OCI-LY1 (cell line): ENCODE measurements at regions not wholly inside any gene's neighbourhood (a gene's known extent, or its start where the extent isn't known, plus 50 kb on each side); places are given as distances from the start of the nearest gene placed in this dataset.

Source experiments
- H2AFZ ChIP-seq: fragments of 200-600 bp; sonication (generic), shearing (Covaris generic); 2 replicates; pipeline ENCODE4 v1.6.0; 2014; ENCODE audit warnings: antibody characterized with exemption, mild to moderate bottlenecking, low read length
- H3F3A ChIP-seq: fragments of 200-600 bp; sonication (generic), shearing (Covaris generic); 2 replicates; pipeline ENCODE4 v1.6.0; 2014; ENCODE audit warnings: mild to moderate bottlenecking, antibody characterized with exemption, low read length, moderate library complexity; ENCODE audit not compliant: insufficient read depth
- H3K27ac ChIP-seq: fragments of 200-600 bp; sonication (generic); 2 replicates; pipeline ENCODE4 v1.5.1; 2014; ENCODE audit warnings: low read length, mixed run types, mild to moderate bottlenecking, low read depth; ENCODE audit not compliant: poor library complexity, severe bottlenecking
- H3K27me3 ChIP-seq: fragments of 200-600 bp; sonication (generic); 2 replicates; pipeline ENCODE4 v1.6.0; 2014; ENCODE audit warnings: antibody characterized with exemption, mild to moderate bottlenecking, low read length, moderate library complexity; ENCODE audit not compliant: insufficient read depth
- H3K36me3 ChIP-seq: fragments of 200-600 bp; sonication (generic); 2 replicates; pipeline ENCODE4 v1.6.1; 2014; ENCODE audit warnings: mild to moderate bottlenecking, antibody characterized with exemption, low read length, moderate library complexity, mixed read lengths; ENCODE audit not compliant: insufficient read depth
- H3K4me1 ChIP-seq: fragments of 200-600 bp; sonication (generic); 2 replicates; pipeline ENCODE4 v1.5.1; 2014; ENCODE audit warnings: mild to moderate bottlenecking, low read length, moderate library complexity; ENCODE audit not compliant: insufficient read depth, severe bottlenecking
- H3K4me2 ChIP-seq: fragments of 200-600 bp; sonication (generic), shearing (Covaris generic); 2 replicates; pipeline ENCODE4 v1.6.1; 2014; ENCODE audit warnings: low read length
- H3K4me3 ChIP-seq: fragments of 200-600 bp; sonication (generic); 2 replicates; pipeline ENCODE4 v1.5.1; 2014; ENCODE audit warnings: low read length, low read depth, mild to moderate bottlenecking, mixed read lengths; ENCODE audit not compliant: poor library complexity, severe bottlenecking
- H3K79me2 ChIP-seq: fragments of 200-600 bp; shearing (Covaris generic); 2 replicates; pipeline ENCODE4 v1.6.1; 2016; ENCODE audit warnings: mixed run types, low read length, mixed read lengths; ENCODE audit not compliant: insufficient read depth
- H3K9ac ChIP-seq: fragments of 200-600 bp; sonication (generic), shearing (Covaris generic); 2 replicates; pipeline ENCODE4 v1.6.1; 2014; ENCODE audit warnings: mild to moderate bottlenecking, low read length, mixed read lengths
- H3K9me2 ChIP-seq: fragments of 200-600 bp; sonication (generic), shearing (Covaris generic); 2 replicates; pipeline ENCODE4 v1.6.1; 2014; ENCODE audit warnings: low read depth, mild to moderate bottlenecking, low read length, mixed read lengths
- H3K9me3 ChIP-seq: fragments of 200-600 bp; shearing (Covaris generic); 2 replicates; pipeline ENCODE4 v1.6.1; 2014; ENCODE audit warnings: low read length, mixed read lengths
- H4K20me1 ChIP-seq: fragments of 200-600 bp; sonication (generic), shearing (Covaris generic); 2 replicates; pipeline ENCODE4 v1.6.0; 2016; ENCODE audit warnings: mild to moderate bottlenecking, low read length; ENCODE audit not compliant: insufficient read depth
- CTCF ChIP-seq: fragments of 200-600 bp; sonication (generic), shearing (Covaris generic); IDR thresholded peaks from 2 replicates; pipeline ENCODE4 v1.5.1; 2017; ENCODE audit warnings: mild to moderate bottlenecking, antibody characterized with exemption, low read length, moderate library complexity, mixed read lengths
- EZH2 ChIP-seq: fragments of 200-600 bp; sonication (generic), shearing (Covaris generic); IDR thresholded peaks from 2 replicates; pipeline ENCODE4 v1.8.0; 2017; ENCODE audit warnings: borderline replicate concordance, mixed run types, mild to moderate bottlenecking, antibody characterized with exemption, low read length, moderate library complexity, mixed read lengths

DNA sequence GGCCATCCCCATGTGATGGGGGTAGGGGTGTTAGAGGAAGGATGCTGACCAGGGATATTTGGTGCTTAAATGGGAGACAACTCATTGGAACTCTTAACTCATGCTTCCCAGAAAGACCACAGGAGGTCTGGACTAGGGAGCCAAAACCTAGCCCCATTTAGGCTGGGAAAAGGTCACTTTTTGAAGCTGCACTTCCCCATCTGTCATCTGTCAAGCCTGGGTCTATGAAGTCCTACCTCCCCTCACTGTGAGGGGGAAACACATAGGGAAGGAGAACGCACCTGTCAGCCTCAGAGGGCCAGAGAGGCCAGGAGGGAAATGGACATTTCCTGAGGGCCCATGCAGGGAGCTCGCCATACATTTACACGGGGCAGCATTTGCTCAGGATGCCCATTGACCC is 321.0 kb downstream of the BCL11B start:
- TF ChIP-seq CTCF (no peak), EZH2 (no peak)
- no peak overlapping the region for H3K4me3 ChIP-seq
- no peaks in the 10 kb centered on the region for H3K4me1 ChIP-seq
- H3K36me3 ChIP-seq: no peaks in the 10 kb centered on the region
- H3K4me2 ChIP-seq: no peak overlapping the region
- no peaks in the 10 kb centered on the region for H3K79me2 ChIP-seq
- no peaks in the 10 kb centered on the region for H3K9me3 ChIP-seq
- H3K9me2 ChIP-seq: no peaks in the 10 kb centered on the region
- no peaks in the 10 kb centered on the region for H3K27me3 ChIP-seq
- H3F3A ChIP-seq: no peaks in the 10 kb centered on the region
- no peak overlapping the region for H2AFZ ChIP-seq
- H3K9ac ChIP-seq: no peak overlapping the region
- H3K27ac ChIP-seq: no peak overlapping the region
- H4K20me1 ChIP-seq: no peaks in the 10 kb centered on the region

- Histone ChIP-seq H4K20me1 (no peaks in the 10 kb centered on the region), H3K36me3 (no peaks in the 10 kb centered on the region), H3K27me3 (no peaks in the 10 kb centered on the region), H3F3A (no peaks in the 10 kb centered on the region), H3K9me3 (no peaks in the 10 kb centered on the region), H3K27ac (no peak overlapping the region), H3K4me2 (no peak overlapping the region), H2AFZ (no peak overlapping the region), H3K9me2 (no peaks in the 10 kb centered on the region), H3K9ac (no peak overlapping the region), H3K79me2 (no peaks in the 10 kb centered on the region), H3K4me3 (no peak overlapping the region), H3K4me1 (no peaks in the 10 kb centered on the region)
- no peak for TF ChIP-seq EZH2
- no peak for TF ChIP-seq CTCF
Measured at GRCh38 chr14:98951521-98952152, 320.4 kb downstream of the BCL11B start.

DNA sequence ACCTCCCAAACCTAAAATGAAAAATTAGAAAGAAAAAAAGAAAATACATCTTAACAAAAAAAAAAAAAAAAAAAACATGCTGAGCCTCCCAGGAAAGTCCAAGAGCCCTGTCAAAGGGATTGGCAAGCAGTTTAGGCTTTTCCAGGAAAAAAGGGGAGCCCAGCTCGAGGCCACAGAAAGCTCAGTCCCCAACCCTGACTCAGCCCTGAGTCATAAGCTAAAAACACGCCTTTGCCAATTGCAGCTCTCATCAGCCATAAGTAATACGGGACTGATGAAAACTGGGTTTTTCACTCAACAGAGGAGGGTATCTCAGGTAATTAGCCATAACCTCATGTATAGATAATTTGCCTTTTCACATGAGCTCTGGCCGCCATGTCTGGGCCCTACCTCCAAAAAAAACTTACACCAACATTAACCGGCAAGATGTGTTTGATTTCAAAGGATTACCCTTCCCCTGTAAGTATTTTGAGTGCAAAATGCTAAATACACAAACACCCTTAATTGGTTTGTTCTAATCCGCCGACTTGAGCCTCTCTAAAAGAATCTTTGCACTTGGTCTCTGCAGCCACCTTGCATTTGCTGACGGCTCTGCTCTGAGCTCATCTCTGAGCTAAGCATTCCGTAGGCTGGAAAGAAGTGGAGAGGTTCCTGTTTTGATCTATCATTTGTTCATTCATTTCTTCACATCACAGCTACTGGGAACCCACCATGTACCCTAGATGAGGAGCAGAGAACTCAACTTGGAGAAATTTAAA is 319.2 kb downstream of the BCL11B start:
- no peak overlapping the region for H3K4me2 ChIP-seq
- H2AFZ ChIP-seq: no peak overlapping the region
- H3F3A ChIP-seq: no peaks in the 10 kb centered on the region
- no peaks in the 10 kb centered on the region for H3K36me3 ChIP-seq
- no peaks in the 10 kb centered on the region for H3K79me2 ChIP-seq
- no peaks in the 10 kb centered on the region for H3K4me1 ChIP-seq
- TF ChIP-seq CTCF (no peak), EZH2 (no peak)
- no peaks in the 10 kb centered on the region for H4K20me1 ChIP-seq
- no peak overlapping the region for H3K9ac ChIP-seq
- H3K9me2 ChIP-seq: no peaks in the 10 kb centered on the region
- H3K4me3 ChIP-seq: no peak overlapping the region
- H3K9me3 ChIP-seq: no peaks in the 10 kb centered on the region
- H3K27me3 ChIP-seq: no peaks in the 10 kb centered on the region
- no peak overlapping the region for H3K27ac ChIP-seq
